ENCODE measurements at regions not wholly inside any gene's neighbourhood (a gene's known extent, or its start where the extent isn't known, plus 50 kb on each side); places are given as distances from the start of the nearest gene placed in this dataset.

GRCh38 chr5:135279328-135279727, 119.7 kb downstream of the MACROH2A1 start:
- intact Hi-C loops (cut with micrococcal nuclease; ENCODE audit: unreplicated experiment), result no loop called here

More at GRCh38 chr5:135279328-135279727, 119.7 kb downstream of the MACROH2A1 start:
- no peaks in the 10 kb centered on the region for H3K79me2 ChIP-seq (ENCODE audit: control insufficient read depth, insufficient read depth, low read length)
- DNase-seq (ENCODE audit: low read depth, low spot score), result no peak
- in situ Hi-C loops (cut with MboI), result no loop called here
- no peaks in the 10 kb centered on the region for H3K4me1 ChIP-seq (ENCODE audit: control insufficient read depth, insufficient read depth, low read length)
- ChIA-PET RAD21 (ENCODE audit: unreplicated experiment) (no interaction called here), CTCF (no interaction called here), POLR2A (no interaction called here), SMC1A (ENCODE audit: uncharacterized antibody, unreplicated experiment) (no interaction called here)
- BruUV-seq (replicated peaks), result no TSS peak
- no peak for TF ChIP-seq RAD21 (IDR thresholded peaks at IDR 0.05; ENCODE audit: insufficient read depth, low read depth, low read length)
- TF ChIP-seq CEBPZ (IDR thresholded peaks at IDR 0.05; ENCODE audit: low read depth, low read length), result no peak
- H2AFZ ChIP-seq (ENCODE audit: control insufficient read depth, low read depth, low read length), result no peak overlapping the region
- H3K4me3 ChIP-seq, result no peak overlapping the region
- no peak overlapping the region for H3K9ac ChIP-seq (ENCODE audit: control insufficient read depth, insufficient read depth, low read length)
- no peak for ATAC-seq
- no peaks in the 10 kb centered on the region; a peak in 1 of 4 replicates for H3K27me3 ChIP-seq (replicated peaks in 1 of 2; ENCODE audit: control insufficient read depth in 2 of 2, insufficient read depth in 2 of 2, low read length in 1 of 2)
- H4K20me1 ChIP-seq (ENCODE audit: control insufficient read depth, insufficient read depth), result no peaks in the 10 kb centered on the region
- no peak for FAIRE-seq
- H3K9me3 ChIP-seq (replicated peaks; ENCODE audit: control insufficient read depth, insufficient read depth, low read length), result no peaks in the 10 kb centered on the region
- 47% methylated on average over 4 of the region's 4 CpGs for WGBS (ENCODE audit: insufficient coverage, insufficient replicate concordance, low lambda C conversion rate, missing lambda C conversion rate)
- no peak overlapping the region for H3K4me2 ChIP-seq (ENCODE audit: control insufficient read depth, insufficient read depth)
- H3K36me3 ChIP-seq (ENCODE audit: control insufficient read depth in 2 of 2, insufficient read depth in 2 of 2, low read length in 1 of 2), result no peaks in the 10 kb centered on the region
- H3K27ac ChIP-seq (ENCODE audit: control insufficient read depth, insufficient read depth), result no peak overlapping the region
